NCI-H2196 treated with DMSO at 0.1 percent for 48 hours (cell line): ENCODE measurements at regions not wholly inside any gene's neighbourhood (a gene's known extent, or its start where the extent isn't known, plus 50 kb on each side); places are given as distances from the start of the nearest gene placed in this dataset.
"Not testable (repeated sequence)": the region's sequence is repeated elsewhere in the genome, so short reads cannot be mapped to it uniquely, and the experiment has no call there.

Source experiments
- DNase-seq: peaks from one replicate; lab custom pipeline; 2025; ENCODE audit not compliant: unreplicated experiment; lab: John Stamatoyannopoulos, UW

- no peak for DNase-seq
Observed at GRCh38 chr3:82628385-82629014, 867.1 kb upstream of the GBE1 start.

- DNase-seq = no peak
Observed at GRCh38 chr3:82627733-82628132, 866.3 kb upstream of the GBE1 start.

GRCh38 chr3:82620744-82621143 lies 859.3 kb upstream of the GBE1 start:
- DNase-seq = not testable (repeated sequence)

- DNase-seq = no peak
Observed at GRCh38 chr3:82618594-82618993, 857.1 kb upstream of the GBE1 start.

GRCh38 chr3:82610236-82610635 lies 848.8 kb upstream of the GBE1 start:
- no peak for DNase-seq

GRCh38 chr3:82607391-82607790 lies 845.9 kb upstream of the GBE1 start:
- no peak for DNase-seq

GRCh38 chr3:82596805-82597204 lies 835.4 kb upstream of the GBE1 start:
- no peak for DNase-seq

- no peak for DNase-seq
Observed at GRCh38 chr3:82595530-82595929, 834.1 kb upstream of the GBE1 start.

DNA sequence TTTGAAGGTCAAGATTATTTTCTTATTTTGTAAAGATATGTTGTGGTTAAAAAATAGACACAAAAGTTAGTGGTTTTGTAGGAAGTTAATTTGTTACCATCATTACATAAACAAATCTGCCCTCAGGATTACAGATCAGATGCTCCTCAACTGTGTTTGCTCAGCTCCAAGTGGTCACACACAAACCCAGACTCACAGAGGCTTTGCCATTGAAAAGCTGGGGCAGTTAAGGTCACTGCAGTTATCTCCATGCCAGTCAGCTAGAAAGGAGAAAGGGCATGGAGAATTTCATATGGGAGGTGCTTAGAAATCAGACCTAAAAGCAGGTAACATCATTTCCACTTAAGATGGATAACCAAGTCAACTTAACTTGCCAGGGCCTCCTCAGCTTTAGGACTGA lies 825.7 kb upstream of the GBE1 start:
- DNase-seq = no peak

GRCh38 chr3:82586414-82586813 lies 825.0 kb upstream of the GBE1 start:
- DNase-seq = no peak

- DNase-seq = not testable (repeated sequence)
Observed at GRCh38 chr3:82586002-82586401, 824.6 kb upstream of the GBE1 start.

DNA sequence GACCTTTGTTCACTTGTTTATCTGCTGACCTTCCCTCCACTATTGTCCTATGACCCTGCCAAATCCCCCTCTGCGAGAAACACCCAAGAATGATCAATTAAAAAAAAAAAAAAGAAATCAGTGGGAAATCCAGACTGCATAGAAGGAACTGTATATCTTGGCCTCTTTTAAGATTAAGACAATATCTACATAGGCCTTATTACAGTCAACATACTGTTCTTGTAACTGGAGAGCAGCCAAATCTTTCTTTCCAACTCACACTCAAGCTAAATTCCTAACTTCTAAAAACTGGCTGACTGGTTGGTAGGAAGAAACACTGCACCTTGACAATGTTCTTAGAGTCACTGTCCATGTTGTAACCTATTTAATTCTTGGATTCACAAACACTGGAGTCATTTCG lies 824.1 kb upstream of the GBE1 start:
- DNase-seq = not testable (repeated sequence)

DNA sequence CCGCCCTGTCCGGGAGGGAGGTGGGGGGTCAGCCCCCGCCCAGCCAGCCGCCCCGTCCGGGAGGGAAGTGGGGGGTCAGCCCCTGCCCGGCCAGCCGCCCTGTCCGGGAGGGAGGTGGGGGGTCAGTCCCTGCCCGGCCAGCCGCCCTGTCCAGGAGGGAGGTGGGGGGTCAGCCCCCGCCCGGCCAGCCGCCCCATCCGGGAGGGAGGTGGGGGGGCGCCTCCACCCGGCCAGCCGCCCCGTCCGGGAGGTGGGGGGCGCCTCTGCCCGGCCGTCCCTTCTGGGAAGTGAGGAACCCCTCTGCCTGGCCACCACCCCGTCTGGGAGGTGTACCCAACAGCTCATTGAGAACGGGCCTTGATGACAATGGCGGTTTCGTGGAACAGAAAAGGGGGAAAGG lies 823.4 kb upstream of the GBE1 start:
- DNase-seq = not testable (repeated sequence)

DNA sequence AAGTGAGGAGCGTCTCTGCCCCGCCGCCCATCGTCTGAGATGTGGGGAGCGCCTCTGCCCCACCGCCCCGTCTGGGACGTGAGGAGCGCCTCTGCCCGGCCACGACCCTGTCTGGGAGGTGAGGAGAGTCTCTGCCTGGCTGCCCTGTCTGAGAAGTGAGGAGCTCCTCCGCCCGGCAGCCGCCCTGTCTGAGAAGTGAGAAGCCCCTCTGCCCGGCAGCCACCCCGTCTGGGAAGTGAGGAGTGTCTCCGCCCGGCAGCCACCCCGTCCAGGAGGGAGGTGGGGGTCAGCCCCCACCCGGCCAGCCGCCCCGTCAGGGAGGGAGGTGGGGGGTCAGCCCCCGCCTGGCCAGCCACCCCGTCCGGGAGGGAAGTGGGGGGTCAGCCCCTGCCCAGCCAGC lies 823.0 kb upstream of the GBE1 start:
- DNase-seq = not testable (repeated sequence)

- no peak for DNase-seq
Observed at GRCh38 chr3:82581350-82581749, 819.9 kb upstream of the GBE1 start.

DNA sequence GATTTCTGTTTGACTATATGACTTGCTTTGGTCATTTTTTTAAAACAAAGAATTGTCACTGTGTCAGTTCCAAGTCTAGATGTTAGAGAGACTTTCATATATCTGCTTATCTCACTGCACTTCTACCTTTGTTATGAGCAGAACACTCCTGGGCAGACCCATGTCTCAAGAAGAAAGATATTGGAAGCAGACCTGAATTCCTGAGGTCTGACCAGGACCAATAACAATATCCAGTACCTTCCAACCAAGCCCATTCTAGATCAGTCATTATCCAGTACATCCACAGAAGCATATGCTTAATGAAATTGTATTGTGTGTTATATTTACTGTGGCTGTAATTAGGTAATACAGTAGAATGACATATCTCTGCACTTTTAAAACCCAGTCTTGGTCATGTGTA lies 811.3 kb upstream of the GBE1 start:
- no peak for DNase-seq

DNA sequence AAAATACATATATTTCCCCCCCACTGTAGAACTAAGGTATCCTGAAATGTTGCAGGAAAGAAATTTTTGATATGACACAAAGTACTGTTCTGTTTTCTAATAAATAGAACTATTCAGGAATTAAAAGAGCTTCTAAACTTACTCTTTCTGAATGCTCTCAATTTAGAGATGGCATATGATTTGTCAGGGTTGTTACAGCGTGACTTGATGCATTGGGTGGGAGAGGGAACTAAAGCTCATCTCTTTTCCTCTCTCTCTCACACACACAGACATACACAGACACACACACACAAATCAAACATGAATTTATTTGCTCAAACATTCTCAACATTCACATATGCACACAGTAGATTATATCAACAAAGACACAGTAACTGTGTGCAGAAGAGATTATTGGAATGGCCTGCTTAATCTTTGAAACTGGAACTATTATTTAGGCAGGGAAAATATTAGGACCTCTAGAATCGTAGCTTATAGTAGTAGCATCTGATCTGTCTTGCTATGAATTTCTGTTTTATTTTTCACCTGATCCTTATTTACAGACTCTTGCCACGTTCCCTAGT lies 807.4 kb upstream of the GBE1 start:
- DNase-seq = no peak

DNA sequence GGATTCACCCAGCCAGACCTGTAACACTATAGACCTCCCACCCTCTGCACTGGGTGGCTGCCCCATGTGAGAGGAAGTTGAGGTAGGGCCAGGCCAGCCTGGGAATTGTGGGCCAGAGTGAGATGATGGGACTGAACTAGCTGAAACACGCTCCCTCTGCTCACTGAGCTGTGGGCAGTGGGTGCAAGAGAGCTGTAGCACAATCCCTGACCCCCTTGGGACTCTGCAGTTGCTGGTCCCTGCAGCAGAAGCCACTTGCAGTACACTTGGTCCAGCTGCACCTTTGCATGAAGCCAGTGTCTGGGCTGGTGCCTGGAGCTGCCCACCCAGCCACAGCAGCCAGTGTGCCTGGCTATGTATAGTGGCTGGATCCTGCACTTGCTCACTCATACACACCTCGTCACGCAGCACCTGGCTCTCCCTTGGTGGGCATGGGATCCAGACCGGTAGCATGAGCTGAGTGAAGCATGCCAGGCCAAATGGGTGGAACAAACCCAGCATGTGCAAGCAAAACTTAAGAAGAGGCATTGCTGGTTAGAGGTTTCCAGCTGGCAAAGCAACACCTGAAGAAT lies 805.7 kb upstream of the GBE1 start:
- no peak for DNase-seq

- DNase-seq = no peak
Observed at GRCh38 chr3:82562896-82563295, 801.5 kb upstream of the GBE1 start.

- no peak for DNase-seq
Observed at GRCh38 chr3:82561784-82562183, 800.3 kb upstream of the GBE1 start.

DNA sequence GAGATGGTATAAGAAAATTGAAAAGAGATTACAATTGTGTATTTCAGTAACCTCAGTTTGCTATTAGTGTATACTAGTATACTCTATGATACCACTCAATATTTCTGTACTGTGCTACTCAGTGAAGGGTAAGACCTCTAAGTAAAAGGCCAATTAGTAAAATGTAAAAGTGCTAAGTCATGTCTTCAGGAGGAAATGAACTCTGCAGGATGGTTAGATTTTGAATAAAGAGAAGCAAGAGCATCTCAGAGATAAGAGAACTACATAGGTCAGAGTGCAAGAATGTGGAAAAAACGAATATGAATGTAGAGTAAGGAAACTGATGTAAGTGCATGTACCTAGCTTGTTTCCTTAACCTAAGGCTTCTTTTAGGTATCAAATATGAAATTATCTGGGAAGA lies 796.6 kb upstream of the GBE1 start:
- no peak for DNase-seq

DNA sequence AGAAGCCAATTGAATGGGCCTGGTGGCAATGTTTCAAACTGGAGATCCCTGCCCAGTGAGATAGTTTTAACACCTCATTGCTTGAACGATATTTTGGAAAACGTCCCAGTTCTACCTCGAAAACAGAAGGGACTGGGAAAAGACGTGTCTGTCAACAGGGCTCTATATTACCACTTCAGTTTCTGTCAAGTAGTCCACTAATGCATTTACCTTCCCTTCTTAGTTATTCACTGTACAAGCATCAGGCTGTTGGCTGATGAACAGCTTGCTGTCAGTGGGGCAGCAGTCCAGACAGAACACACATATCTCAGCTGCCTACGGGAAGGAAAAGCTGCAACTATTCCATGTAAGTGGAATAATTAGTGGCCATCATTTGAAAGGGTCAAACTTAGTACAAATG lies 794.7 kb upstream of the GBE1 start:
- no peak for DNase-seq

DNA sequence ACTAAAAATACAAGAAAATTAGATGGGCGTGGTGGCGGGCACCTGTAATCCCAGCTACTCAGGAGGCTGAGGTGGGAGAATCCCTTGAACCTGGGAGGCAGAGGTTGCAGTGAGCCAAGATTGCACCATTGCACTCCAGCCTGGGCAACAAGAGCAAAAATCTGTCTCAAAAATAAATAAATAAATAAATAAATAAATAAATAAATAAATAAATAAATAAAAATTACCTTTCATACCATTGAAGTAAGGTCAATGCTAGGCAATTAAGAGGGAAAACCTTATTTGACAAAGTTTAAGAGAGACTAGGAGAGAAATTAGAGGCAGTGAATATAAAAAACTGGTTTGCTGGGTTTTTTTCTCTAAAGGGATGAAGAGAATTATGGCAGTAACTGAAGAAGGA lies 781.1 kb upstream of the GBE1 start:
- DNase-seq = not testable (repeated sequence)
